GM19328 (cell line): ENCODE measurements at regions not wholly inside any gene's neighbourhood (a gene's known extent, or its start where the extent isn't known, plus 50 kb on each side); places are given as distances from the start of the nearest gene placed in this dataset.

ENCODE experiments used
- ATAC-seq: cut with Tn5 transposase; IDR thresholded peaks from one replicate; pipeline ENCODE4 v1.9.1; 2021; ENCODE audit warnings: mild to moderate bottlenecking, moderate library complexity; ENCODE audit not compliant: unreplicated experiment

GRCh38 chr12:132439333-132439904 is 50.5 kb upstream of the FBRSL1 start:
- ATAC-seq, result no peak

- no peak for ATAC-seq
Observed at GRCh38 chr12:132438726-132439125, 51.2 kb upstream of the FBRSL1 start.

GRCh38 chr12:132437943-132438700 is 51.8 kb upstream of the FBRSL1 start:
- ATAC-seq, result no peak

GRCh38 chr12:132437252-132437932 is 52.6 kb upstream of the FBRSL1 start:
- ATAC-seq, result no peak

GRCh38 chr12:132436791-132437251 is 53.1 kb upstream of the FBRSL1 start:
- no peak for ATAC-seq

- no peak for ATAC-seq
Observed at GRCh38 chr12:132435486-132436187, 54.3 kb upstream of the FBRSL1 start.

GRCh38 chr12:132433641-132434395 is 56.1 kb upstream of the FBRSL1 start:
- ATAC-seq, result no peak

- ATAC-seq, result no peak
Observed at GRCh38 chr12:132432721-132433577, 57.0 kb upstream of the FBRSL1 start.

- no peak for ATAC-seq
Observed at GRCh38 chr12:132432126-132432705, 57.7 kb upstream of the FBRSL1 start.

GRCh38 chr12:132430838-132431774 is 58.8 kb upstream of the FBRSL1 start:
- no peak for ATAC-seq

GRCh38 chr12:132429946-132430643 is 59.9 kb upstream of the FBRSL1 start:
- ATAC-seq, result no peak

GRCh38 chr12:132429602-132429945 is 60.4 kb upstream of the FBRSL1 start:
- no peak for ATAC-seq

GRCh38 chr12:132428936-132429601 is 60.9 kb upstream of the FBRSL1 start:
- no peak for ATAC-seq

GRCh38 chr12:132427999-132428935 is 61.7 kb upstream of the FBRSL1 start:
- ATAC-seq, result no peak

- ATAC-seq, result no peak
Observed at GRCh38 chr12:132427174-132427768, 62.7 kb upstream of the FBRSL1 start.
